ENCODE measurements at regions not wholly inside any gene's neighbourhood (a gene's known extent, or its start where the extent isn't known, plus 50 kb on each side); places are given as distances from the start of the nearest gene placed in this dataset.

GRCh38 chr7:32263611-32264010 is 193.4 kb upstream of the PDE1C start:
- DNase-seq, result no peak

GRCh38 chr7:32262315-32262714 is 192.1 kb upstream of the PDE1C start:
- no peak for DNase-seq

DNA sequence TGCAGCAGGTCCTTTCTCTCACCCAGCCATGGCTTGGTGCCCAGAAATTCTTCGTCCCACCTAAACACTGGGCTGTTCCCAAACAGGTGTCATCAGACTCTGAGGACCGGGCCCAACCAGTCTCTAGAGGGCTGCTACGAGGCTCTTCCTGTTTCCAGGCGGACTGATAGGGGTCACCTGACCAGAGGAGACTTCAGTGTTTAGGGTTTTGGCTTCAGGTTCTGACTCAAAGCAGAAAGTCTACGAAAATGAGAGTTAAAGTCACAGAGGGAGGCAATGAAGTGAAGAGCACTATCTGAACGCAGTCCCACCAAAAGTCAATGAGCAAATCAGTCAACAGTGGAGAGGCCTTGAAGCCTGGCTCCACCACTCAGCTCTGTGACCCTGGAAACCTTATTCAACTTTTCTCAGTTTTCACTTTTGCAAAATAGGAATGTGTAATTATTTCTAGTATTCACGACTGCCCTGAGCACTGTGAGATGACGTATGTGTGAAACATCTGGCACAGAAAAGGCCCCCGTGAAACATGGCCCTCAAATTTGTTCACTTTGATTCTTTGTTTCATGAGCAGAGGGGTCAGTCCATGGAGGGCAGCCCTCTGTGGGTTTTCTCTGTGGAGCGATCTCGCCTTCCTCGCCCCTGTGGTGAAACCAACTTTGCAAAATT is 189.9 kb upstream of the PDE1C start:
- no peak for DNase-seq

- no peak for DNase-seq
These were observed 188.1 kb upstream of the PDE1C start for GRCh38 chr7:32258265-32258664.

- no peak for DNase-seq
These were observed 187.4 kb upstream of the PDE1C start for GRCh38 chr7:32257621-32258020.

DNA sequence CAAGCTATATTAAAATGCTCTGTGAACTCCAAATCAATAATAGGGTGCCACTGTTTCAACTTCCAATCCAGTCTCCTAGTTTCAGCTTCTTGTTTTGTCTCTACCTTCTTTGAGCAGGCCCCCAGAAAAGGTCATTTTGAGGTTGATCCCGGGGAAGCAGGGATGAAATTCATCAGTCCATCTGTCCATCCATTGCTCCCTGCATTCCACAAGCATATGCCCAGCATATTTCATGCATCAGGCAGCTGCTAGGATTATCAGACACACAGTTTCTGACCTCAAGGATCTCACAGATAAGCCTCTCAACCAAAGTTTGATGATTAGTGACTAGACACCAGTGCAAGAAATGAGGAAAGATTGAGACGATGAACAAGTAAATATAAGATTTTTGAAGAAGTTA is 186.6 kb upstream of the PDE1C start:
- DNase-seq, result no peak

GRCh38 chr7:32256376-32256775 is 186.2 kb upstream of the PDE1C start:
- DNase-seq, result no peak

- no peak for DNase-seq
These were observed 184.8 kb upstream of the PDE1C start for GRCh38 chr7:32255036-32255435.

DNA sequence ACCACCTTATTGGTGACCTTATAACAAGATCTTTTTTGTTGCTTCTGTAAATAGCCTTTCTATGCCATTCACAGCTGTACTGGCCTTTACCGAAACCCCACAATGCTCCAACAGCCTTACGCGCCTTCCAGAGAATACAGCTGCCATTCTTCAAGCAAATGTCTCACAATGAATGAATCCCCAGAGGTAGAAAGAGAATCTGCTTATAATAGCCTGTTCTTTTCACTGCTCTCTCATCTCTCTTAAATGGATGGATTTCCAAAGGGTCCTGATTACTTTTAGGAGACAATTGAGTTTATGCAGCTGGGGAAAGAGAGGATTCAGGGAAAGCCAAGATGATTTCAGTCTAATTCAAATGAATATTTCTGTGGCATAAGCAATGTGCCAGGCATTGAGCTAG is 183.1 kb upstream of the PDE1C start:
- DNase-seq, result no peak

DNA sequence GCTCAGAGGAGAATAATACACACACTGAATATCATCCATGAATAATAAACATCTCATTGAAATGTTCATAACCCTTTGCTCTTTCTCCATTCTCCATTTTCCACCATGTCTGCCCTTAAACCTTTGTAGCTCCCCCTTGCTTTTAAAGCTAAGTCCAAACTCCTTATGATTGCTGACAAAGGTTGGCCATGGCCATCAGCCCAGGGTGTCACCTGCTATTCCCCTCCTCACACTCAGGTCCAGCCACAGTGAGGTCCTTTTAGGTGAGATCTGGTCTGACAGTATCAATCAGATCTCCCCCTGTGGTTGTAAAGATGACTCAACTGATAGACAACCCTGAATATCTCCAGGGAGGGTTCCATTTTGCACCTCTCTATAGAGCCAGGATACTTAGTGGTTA is 181.5 kb upstream of the PDE1C start:
- no peak for DNase-seq

DNA sequence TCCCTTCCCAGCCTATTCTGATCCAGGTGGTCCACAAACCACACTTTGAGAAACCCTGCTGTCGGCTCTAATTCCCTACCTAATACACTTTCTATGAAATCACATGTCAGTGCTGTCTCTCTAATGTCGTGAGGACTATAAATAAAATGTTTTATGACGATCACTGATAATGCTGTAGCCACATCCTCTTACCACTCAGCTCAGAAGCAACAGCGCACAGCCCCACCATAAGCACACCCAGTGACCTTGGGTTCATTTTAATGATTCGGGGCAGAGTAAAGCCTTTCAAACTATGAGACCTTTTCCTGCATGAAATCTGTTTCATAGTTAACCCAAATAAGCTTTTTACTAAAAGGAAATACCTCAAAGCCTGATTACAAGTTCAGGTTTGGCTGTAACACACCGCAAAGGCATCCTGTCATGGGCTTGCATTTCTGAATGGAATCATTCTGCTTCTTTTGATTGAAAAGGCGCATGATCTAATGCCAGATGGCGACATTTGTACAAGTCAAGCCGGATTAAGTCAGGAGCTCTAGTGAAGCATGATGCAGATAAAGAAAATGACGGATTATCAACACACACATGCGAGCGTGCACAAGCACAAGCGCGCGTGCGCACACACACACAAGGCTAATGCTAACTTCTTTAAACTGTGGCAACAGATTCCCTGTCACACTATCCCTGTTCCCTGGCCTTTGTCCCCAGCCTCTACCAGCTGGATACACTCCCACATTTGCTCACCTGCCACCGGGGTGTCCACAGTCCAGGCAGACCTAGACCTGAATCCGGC is 180.5 kb upstream of the PDE1C start:
- no peak for DNase-seq

DNA sequence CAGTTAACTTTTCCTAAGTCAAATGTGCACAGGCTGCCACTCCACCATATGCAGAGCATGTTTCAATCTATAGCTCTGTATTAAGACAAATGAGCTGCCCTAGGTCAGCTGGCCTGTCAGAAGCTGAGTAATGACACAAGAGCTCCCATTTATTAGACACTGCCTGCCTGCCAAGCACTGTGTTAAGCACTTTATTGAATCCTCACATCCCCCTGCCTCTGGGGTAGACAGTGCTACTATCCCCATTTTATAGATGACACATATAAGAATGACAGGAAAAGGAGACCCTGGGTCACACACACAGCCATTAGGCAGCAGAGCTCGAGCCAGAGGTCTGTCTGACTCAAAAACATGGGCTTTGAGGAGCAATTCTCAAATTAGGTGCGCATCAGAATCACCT is 179.8 kb upstream of the PDE1C start:
- DNase-seq, result no peak

- no peak for DNase-seq
These were observed 178.3 kb upstream of the PDE1C start for GRCh38 chr7:32248522-32248921.

GRCh38 chr7:32244806-32245345 is 174.7 kb upstream of the PDE1C start:
- no peak for DNase-seq

DNA sequence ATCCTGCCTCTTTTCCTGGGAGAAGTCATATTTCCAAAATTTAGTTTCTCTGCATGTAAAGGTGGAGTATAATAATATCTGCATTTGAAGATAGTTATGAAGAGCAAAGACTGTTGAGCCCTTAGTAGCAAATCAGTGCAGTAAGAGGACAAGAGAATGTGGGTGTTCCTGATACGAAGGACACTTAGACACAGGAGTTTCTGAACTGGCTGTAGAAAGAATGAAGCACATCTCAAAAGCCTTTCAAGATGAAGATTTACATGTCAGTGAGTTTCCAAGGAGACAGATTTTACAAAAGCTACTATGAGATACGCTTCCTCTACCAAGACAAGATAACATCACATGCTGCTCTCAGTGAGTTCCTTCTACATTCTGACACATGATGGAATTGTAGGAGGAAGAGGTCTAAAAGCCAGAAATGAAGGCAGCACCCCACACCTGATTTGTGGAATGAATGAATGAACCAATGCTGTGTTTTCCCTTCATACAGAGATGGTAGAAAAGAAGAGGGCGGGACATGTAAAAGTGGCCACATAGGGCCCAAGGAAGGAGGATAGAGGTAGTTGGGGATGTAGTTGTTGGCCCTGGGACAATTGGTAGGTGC is 173.6 kb upstream of the PDE1C start:
- DNase-seq, result no peak

- DNase-seq, result no peak
These were observed 172.2 kb upstream of the PDE1C start for GRCh38 chr7:32242436-32242835.

GRCh38 chr7:32241636-32242035 is 171.4 kb upstream of the PDE1C start:
- DNase-seq, result no peak

GRCh38 chr7:32239764-32240163 is 169.6 kb upstream of the PDE1C start:
- DNase-seq, result no peak

- no peak for DNase-seq
These were observed 158.4 kb upstream of the PDE1C start for GRCh38 chr7:32228601-32229000.

DNA sequence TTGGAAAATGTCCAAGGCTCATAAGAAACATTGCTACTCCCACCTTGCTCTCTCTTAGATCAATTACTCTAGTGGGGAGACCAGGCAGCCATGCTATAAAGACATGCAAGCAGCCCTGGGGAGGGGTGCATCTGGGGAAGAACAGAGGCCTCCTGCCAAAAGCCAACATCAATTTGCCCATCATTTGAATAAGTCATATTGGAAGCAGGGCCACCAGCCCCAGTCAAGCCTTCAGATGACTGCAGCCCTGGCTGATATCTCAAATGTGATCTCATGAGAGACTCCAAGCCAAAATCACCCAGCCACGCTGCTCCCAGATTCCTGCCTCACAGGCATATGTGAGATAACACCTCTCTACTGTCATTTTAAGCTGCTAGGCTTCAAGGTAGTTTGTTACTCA is 157.5 kb upstream of the PDE1C start:
- no peak for DNase-seq

DNA sequence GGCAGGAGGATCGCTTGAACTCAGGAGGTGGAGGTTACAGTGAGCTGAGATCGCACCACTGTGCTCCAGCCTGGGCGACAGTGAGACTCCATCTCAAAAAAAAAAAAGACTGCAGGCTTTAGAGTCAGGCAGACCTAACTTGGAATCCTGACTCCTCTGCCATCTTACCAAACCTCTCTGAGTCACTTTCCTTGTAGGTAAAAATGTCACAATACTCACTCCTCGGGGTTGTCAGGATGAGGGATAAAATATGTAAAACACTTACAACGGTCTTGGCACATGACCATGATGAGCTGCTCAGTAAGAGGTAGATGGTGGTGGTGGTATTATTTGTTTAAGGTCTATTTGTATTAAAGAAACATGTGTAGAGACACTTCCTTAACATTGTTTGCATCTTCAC is 154.1 kb upstream of the PDE1C start:
- DNase-seq, result no peak

DNA sequence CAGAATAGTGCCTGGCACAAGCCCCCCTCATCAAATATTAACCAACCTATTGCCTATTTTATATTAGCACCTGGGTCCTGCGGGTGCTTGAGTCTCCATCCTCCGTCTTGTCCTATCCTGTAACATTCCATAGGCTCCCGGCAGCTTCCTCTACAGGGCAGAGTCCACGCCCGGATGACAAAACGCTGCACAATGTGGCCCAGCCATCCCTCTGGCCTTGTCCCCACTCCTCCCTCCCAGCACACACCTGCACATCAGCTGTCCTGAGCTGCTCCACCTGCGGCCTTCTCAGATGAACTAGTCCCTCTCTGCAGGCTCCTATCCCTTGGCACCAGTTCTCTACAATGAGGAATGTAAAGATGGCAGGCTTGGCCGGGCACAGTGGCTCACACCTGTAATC is 153.5 kb upstream of the PDE1C start:
- no peak for DNase-seq

DNA sequence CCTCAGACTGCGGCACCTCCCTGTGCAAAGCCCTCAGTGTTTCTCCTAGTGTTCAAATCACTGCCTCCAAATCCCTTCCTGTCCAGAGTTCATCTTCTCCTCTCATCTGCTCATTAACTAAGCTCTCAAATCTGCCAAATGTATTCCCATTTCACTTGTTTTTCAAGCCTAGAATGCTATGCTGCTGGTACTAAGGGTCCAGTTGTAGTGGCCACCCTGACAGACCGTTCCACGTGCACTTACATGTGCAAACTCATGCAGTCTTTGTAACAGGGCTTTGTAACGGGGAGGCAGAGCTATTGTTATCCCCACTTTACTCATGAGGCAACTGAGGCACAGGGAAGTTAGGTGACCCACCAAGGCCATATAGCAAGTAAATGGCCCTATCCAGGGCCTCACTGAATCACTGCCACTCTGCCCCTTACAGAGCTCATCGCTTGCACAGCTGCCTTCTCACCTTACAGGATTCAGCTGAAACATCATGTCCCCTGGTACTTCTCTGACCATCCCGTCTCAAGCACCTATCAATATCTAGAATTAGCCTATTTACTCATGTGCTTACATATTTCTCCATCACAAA is 153.0 kb upstream of the PDE1C start:
- no peak for DNase-seq

Data from hindlimb muscle (tissue), 1 donor.